Choroid plexus epithelial cell (primary cell): ENCODE measurements at regions not wholly inside any gene's neighbourhood (a gene's known extent, or its start where the extent isn't known, plus 50 kb on each side); places are given as distances from the start of the nearest gene placed in this dataset.

Experiments used
- DNase-seq: peaks from one replicate; pipeline ENCODE4 v3.0.0-alpha.2; 2010; ENCODE audit warnings: low read depth
- H3K4me3 ChIP-seq: 2 replicates; pipeline ENCODE4 v1.5.1; 2011; ENCODE audit warnings: low read depth, mild to moderate bottlenecking, control low read depth, low read length, moderate library complexity
- CTCF ChIP-seq: conservative IDR thresholded peaks from 2 replicates; pipeline ENCODE4 v1.5.1; 2011; ENCODE audit warnings: low read depth, mild to moderate bottlenecking, control low read depth, inconsistent platforms, low read length, moderate library complexity

DNA sequence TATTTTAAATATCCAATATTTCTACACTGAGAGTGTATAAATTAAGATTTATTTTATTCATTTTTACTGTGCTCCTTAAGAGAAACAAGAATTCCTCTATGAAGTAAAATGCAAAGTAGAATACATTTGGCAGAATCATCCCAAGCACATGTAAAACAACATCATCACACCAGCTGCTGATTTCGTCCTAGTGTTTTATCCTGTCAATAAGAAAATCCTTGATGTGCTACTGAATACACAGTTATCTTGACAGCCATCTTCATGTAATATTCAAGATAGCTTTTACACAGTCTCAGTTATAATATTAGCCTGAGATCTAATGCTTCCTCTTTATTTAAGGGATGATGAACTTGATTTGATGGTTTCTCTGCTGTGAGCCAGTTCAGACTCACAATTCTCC lies 282.4 kb downstream of the MZT1 start:
- TF ChIP-seq CTCF = no peak
- no peak overlapping the region for H3K4me3 ChIP-seq
- DNase-seq = no peak

GRCh38 chr13:72437458-72437857 lies 290.0 kb downstream of the MZT1 start:
- DNase-seq = peak; percentile 35
- no peak for TF ChIP-seq CTCF
- H3K4me3 ChIP-seq = no peak overlapping the region

DNA sequence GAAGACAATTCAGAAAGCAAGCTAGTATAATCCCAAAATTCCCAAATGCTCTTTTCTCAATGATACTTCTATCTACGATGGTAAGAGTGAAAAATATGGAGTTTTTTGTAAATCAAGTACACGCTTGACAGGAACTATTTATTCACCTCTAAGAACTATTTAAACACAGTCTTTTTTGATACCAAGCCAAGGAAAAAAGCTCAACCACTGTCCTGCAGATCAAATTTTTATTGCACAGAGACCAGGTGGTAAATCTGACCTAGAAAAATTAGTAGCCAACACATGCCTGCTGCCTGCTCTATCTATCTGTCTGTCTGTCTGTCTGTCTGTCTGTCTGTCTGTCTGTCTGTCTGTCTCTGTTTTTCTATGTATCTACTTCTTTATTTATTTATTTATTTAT lies 292.2 kb downstream of the MZT1 start:
- TF ChIP-seq CTCF = no peak
- no peak for DNase-seq
- no peak overlapping the region for H3K4me3 ChIP-seq

DNA sequence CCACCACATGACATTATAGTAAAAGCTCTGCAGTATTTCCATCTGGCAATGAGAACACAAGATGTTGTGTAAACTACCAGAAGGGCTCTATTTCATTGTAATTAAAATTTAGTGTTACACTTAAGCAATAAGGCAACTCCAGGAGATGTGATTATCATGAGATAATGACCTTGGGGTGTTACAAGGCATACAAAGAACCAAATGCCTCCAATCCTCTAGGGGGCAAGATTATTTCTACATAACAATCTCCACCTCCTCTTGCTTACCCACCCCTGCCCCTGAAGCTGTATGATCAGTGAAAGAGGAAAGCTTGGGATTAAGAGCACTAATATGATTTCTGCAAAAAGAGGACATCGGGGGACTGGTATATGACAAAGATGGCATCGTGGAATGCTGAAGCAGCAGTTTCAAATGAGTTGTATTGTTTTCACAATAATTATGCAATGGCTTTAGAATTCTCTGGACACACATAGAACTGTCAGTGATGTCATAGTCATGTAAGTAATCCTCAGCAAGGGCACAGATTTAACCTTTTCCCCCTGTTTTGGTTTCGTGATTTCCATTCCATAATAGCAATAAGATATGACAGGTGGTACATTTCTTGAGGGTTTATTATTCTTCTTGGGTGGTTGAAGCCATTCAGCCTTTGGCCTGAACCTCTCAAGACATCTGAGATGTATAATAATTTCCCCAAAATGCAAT lies 295.3 kb downstream of the MZT1 start:
- TF ChIP-seq CTCF = no peak
- no peak overlapping the region for H3K4me3 ChIP-seq
- DNase-seq = peak; percentile 11

DNA sequence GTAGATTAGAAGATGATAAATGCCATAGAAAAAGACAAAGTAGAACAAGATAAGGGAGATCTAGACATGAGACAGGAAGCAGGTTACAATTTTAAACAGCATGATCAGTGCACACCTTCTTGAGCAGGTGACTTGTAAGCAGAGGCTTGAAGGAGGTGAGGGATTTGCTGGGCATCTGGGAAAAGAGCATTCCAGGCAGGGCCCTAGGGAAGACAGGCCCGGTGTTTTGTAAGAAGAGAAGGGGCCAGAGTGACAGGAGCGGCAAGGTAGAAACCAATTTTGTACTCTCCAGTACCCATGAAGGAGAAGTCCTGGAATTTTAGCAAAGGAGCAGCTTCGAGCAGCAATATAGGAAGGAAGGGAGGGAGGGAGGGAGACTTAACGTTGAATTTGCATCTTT lies 296.5 kb downstream of the MZT1 start:
- TF ChIP-seq CTCF = no peak
- no peak overlapping the region for H3K4me3 ChIP-seq
- DNase-seq = no peak

DNA sequence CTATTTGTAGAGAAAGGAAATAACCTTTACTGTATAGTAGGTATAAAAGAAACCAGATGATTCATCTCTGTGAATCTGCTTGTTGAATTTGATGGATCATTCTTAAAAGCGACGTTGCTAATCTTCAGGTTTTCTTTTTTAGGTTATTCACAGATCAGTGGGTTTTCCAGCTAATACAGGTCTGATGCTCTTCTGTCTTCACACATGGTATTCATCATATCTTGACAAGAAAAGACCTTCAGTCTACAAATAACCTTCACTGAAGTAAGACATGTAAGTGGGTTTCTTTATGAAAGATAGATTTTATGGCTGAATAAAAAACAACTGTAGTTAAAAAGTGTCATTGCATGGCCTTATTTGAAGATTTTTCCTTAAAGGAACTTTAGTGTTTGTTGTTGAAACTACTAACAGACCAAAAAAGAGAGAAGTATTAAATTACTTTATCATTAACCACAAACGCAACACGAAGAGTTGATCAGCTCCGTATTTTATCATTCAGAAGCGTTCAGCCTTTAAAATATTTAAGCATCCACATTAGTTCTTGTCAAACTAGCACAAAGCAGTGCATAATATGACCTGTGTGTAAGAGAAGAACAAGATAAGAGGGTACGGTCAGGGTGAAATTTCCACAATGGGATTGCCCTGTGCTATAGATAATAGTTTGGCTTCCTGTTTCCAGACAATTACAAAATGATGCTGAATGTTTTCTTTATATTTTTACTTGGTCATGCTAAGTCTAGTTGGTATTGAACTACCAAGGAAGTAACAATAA lies 299.5 kb downstream of the MZT1 start:
- DNase-seq = no peak
- H3K4me3 ChIP-seq = no peak overlapping the region
- no peak for TF ChIP-seq CTCF

DNA sequence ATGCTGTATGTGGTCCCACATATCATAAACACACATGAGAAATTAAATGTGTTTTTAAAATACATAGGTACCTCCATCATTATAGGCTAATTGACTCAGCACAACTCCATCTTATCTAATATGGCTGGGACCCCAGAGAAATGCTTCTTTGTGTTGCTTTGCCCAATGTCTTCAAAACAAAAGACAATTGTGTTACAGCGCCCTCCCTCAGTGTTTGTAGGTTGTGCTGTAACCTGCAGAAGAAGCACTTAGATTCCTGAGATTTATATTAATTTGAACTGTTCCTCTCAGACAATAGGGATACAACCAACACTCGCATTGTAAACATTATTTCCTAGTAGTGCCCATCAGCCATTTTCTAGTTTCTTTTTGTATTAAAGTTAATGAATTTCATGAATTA lies 303.4 kb downstream of the MZT1 start:
- no peak overlapping the region for H3K4me3 ChIP-seq
- DNase-seq = no peak
- no peak for TF ChIP-seq CTCF
